ENCODE measurements at regions not wholly inside any gene's neighbourhood (a gene's known extent, or its start where the extent isn't known, plus 50 kb on each side); places are given as distances from the start of the nearest gene placed in this dataset.

DNA sequence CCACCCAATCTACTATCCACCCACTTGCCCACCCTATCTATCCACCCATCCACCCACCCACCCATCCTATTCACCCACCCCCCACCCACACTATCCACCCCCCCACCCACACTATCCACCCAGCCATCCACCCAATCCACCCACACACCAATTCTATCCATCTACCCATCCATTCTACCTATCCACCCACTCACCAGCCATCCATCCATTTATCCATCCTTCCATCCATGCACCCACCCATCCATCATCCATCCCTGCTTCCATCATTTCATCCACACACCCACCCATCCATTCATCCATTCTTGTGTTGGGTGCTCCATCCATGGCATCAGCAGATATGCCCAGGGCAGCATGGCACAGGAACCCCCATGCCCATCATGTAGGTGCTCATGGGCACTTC lies 1206.6 kb downstream of the BRD1 start:
- TF ChIP-seq CTCF (IDR thresholded peaks at IDR 0.05; ENCODE audit: low read depth, low read length, poor library complexity, severe bottlenecking) (no peak), EZH2phosphoT487 (IDR thresholded peaks at IDR 0.05; ENCODE audit: borderline replicate concordance, low read length) (no peak)
